ENCODE measurements at regions not wholly inside any gene's neighbourhood (a gene's known extent, or its start where the extent isn't known, plus 50 kb on each side); places are given as distances from the start of the nearest gene placed in this dataset.
"Not testable (repeated sequence)": the region's sequence is repeated elsewhere in the genome, so short reads cannot be mapped to it uniquely, and the experiment has no call there.

GRCh38 chr20:22958390-22958789 is 76.7 kb upstream of the SSTR4 start:
- DNase-seq (ENCODE audit: low spot score) = no peak

GRCh38 chr20:22962567-22963439 is 72.3 kb upstream of the SSTR4 start:
- no peak for DNase-seq (ENCODE audit: low spot score)

GRCh38 chr20:22963581-22963980 is 71.5 kb upstream of the SSTR4 start:
- DNase-seq (ENCODE audit: low spot score) = no peak

- no peak for DNase-seq (ENCODE audit: low spot score)
Observed at GRCh38 chr20:22966787-22967464, 68.2 kb upstream of the SSTR4 start.

- not testable (repeated sequence) for DNase-seq (ENCODE audit: low spot score)
Observed at GRCh38 chr20:22967706-22968105, 67.4 kb upstream of the SSTR4 start.

GRCh38 chr20:22969031-22969430 is 66.1 kb upstream of the SSTR4 start:
- DNase-seq (ENCODE audit: low spot score) = not testable (repeated sequence)

- DNase-seq (ENCODE audit: low spot score) = not testable (repeated sequence)
Observed at GRCh38 chr20:22971077-22971476, 64.0 kb upstream of the SSTR4 start.

- peak; percentile 15 for DNase-seq (ENCODE audit: low spot score)
Observed at GRCh38 chr20:22974354-22974753, 60.8 kb upstream of the SSTR4 start.

- DNase-seq (ENCODE audit: low spot score) = no peak
Observed at GRCh38 chr20:22977047-22977785, 57.9 kb upstream of the SSTR4 start.

- DNase-seq (ENCODE audit: low spot score) = no peak
Observed at GRCh38 chr20:22984008-22984407, 51.1 kb upstream of the SSTR4 start.

GRCh38 chr20:22984606-22985005 is 50.5 kb upstream of the SSTR4 start:
- no peak for DNase-seq (ENCODE audit: low spot score)

GRCh38 chr20:22985239-22985778 is 49.8 kb upstream of the SSTR4 start:
- no peak for DNase-seq (ENCODE audit: low spot score)
